ENCODE measurements at regions not wholly inside any gene's neighbourhood (a gene's known extent, or its start where the extent isn't known, plus 50 kb on each side); places are given as distances from the start of the nearest gene placed in this dataset.

- Histone ChIP-seq H3K9me3 (no peaks in the 10 kb centered on the region), H3K27ac (no peak overlapping the region), H3K27me3 (no peaks in the 10 kb centered on the region), H3K36me3 (no peaks in the 10 kb centered on the region), H3K4me1 (no peaks in the 10 kb centered on the region), H3K4me3 (no peak overlapping the region)
- no peak for TF ChIP-seq CTCF (IDR thresholded peaks at IDR 0.05)
- TF ChIP-seq POLR2A (IDR thresholded peaks at IDR 0.05) = no peak
- no peak for DNase-seq
Measured at GRCh38 chr4:125728568-125728967, 413.8 kb downstream of the FAT4 start.

- no peaks in the 10 kb centered on the region for H3K36me3 ChIP-seq
- no peaks in the 10 kb centered on the region for H3K27me3 ChIP-seq
- no peak for DNase-seq
- no peak overlapping the region for H3K4me3 ChIP-seq
- H3K27ac ChIP-seq = no peak overlapping the region
- no peaks in the 10 kb centered on the region for H3K4me1 ChIP-seq
- H3K9me3 ChIP-seq = no peaks in the 10 kb centered on the region
- TF ChIP-seq CTCF (IDR thresholded peaks at IDR 0.05) = no peak
- no peak for TF ChIP-seq POLR2A (IDR thresholded peaks at IDR 0.05)
Measured at GRCh38 chr4:125729171-125729570, 414.4 kb downstream of the FAT4 start.

- DNase-seq = no peak
- Histone ChIP-seq H3K27me3 (no peaks in the 10 kb centered on the region), H3K36me3 (no peaks in the 10 kb centered on the region), H3K4me3 (no peak overlapping the region), H3K9me3 (no peaks in the 10 kb centered on the region), H3K4me1 (no peaks in the 10 kb centered on the region), H3K27ac (no peak overlapping the region)
- TF ChIP-seq CTCF (IDR thresholded peaks at IDR 0.05) = no peak
- TF ChIP-seq POLR2A (IDR thresholded peaks at IDR 0.05) = no peak
Measured at GRCh38 chr4:125732632-125733031, 417.9 kb downstream of the FAT4 start.

- H3K9me3 ChIP-seq = no peaks in the 10 kb centered on the region
- no peak for DNase-seq
- TF ChIP-seq POLR2A (IDR thresholded peaks at IDR 0.05) (no peak), CTCF (IDR thresholded peaks at IDR 0.05) (no peak)
- H3K27me3 ChIP-seq = no peaks in the 10 kb centered on the region
- H3K27ac ChIP-seq = no peak overlapping the region
- no peak overlapping the region for H3K4me3 ChIP-seq
- no peaks in the 10 kb centered on the region for H3K4me1 ChIP-seq
- H3K36me3 ChIP-seq = no peaks in the 10 kb centered on the region
Measured at GRCh38 chr4:125734504-125734903, 419.7 kb downstream of the FAT4 start.

GRCh38 chr4:125735102-125735501, 420.3 kb downstream of the FAT4 start:
- no peak for TF ChIP-seq POLR2A (IDR thresholded peaks at IDR 0.05)
- TF ChIP-seq CTCF (IDR thresholded peaks at IDR 0.05) = no peak
- no peaks in the 10 kb centered on the region for H3K9me3 ChIP-seq
- no peak overlapping the region for H3K27ac ChIP-seq
- DNase-seq = no peak
- H3K4me1 ChIP-seq = no peaks in the 10 kb centered on the region
- no peaks in the 10 kb centered on the region for H3K36me3 ChIP-seq
- no peaks in the 10 kb centered on the region for H3K27me3 ChIP-seq
- H3K4me3 ChIP-seq = no peak overlapping the region

GRCh38 chr4:125736057-125736456, 421.3 kb downstream of the FAT4 start:
- Histone ChIP-seq H3K27ac (no peak overlapping the region), H3K36me3 (no peaks in the 10 kb centered on the region), H3K27me3 (no peaks in the 10 kb centered on the region), H3K4me3 (no peak overlapping the region), H3K9me3 (no peaks in the 10 kb centered on the region), H3K4me1 (no peaks in the 10 kb centered on the region)
- DNase-seq = no peak
- TF ChIP-seq CTCF (IDR thresholded peaks at IDR 0.05) = no peak
- TF ChIP-seq POLR2A (IDR thresholded peaks at IDR 0.05) = no peak

All from Peyer's patch (tissue), 4 donors.